Neural progenitor cell (in vitro differentiated cells): ENCODE measurements at regions not wholly inside any gene's neighbourhood (a gene's known extent, or its start where the extent isn't known, plus 50 kb on each side); places are given as distances from the start of the nearest gene placed in this dataset.

Experiments used
- CTCF ChIP-seq: fragments of 200-600 bp; sonication (generic); IDR thresholded peaks from 2 replicates; pipeline ENCODE4 v1.5.1; 2017; ENCODE audit warnings: antibody characterized with exemption, mild to moderate bottlenecking
- EZH2 ChIP-seq: fragments of 200-600 bp; sonication (generic); IDR thresholded peaks from 2 replicates; pipeline ENCODE4 v1.6.1; 2017; ENCODE audit warnings: antibody characterized with exemption, mild to moderate bottlenecking, moderate library complexity

- TF ChIP-seq CTCF: no peak
- no peak for TF ChIP-seq EZH2
These were observed 821.5 kb downstream of the CDH8 start for GRCh38 chr16:61214780-61215179.
